ENCODE measurements at regions not wholly inside any gene's neighbourhood (a gene's known extent, or its start where the extent isn't known, plus 50 kb on each side); places are given as distances from the start of the nearest gene placed in this dataset.

DNA sequence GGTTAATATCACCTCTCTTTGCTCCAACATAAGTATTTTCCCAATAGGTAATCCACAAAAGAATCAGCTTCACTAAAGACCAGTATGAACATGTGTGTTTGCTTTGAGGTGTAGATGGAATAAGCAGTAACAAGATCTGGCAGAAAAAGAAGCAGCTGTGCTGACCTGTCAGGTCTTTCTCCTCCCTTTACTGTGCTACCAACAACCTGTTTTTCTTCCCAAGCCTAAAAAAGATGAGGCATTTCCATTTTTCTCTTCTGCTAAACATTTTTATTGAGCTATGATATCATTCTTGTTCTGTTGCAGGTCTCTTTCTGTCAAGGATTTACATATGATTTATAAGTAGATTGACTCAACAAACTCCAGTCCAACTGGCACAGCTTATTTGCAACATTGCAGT lies 315.2 kb upstream of the GLI3 start:
- TF ChIP-seq, protein P1, sequence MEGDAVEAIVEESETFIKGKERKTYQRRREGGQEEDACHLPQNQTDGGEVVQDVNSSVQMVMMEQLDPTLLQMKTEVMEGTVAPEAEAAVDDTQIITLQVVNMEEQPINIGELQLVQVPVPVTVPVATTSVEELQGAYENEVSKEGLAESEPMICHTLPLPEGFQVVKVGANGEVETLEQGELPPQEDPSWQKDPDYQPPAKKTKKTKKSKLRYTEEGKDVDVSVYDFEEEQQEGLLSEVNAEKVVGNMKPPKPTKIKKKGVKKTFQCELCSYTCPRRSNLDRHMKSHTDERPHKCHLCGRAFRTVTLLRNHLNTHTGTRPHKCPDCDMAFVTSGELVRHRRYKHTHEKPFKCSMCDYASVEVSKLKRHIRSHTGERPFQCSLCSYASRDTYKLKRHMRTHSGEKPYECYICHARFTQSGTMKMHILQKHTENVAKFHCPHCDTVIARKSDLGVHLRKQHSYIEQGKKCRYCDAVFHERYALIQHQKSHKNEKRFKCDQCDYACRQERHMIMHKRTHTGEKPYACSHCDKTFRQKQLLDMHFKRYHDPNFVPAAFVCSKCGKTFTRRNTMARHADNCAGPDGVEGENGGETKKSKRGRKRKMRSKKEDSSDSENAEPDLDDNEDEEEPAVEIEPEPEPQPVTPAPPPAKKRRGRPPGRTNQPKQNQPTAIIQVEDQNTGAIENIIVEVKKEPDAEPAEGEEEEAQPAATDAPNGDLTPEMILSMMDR (IDR thresholded peaks at IDR 0.05), result no peak
- TF ChIP-seq POLR2A (IDR thresholded peaks at IDR 0.05), result no peak
